Adrenal gland (tissue), 5 donors: ENCODE measurements at regions not wholly inside any gene's neighbourhood (a gene's known extent, or its start where the extent isn't known, plus 50 kb on each side); places are given as distances from the start of the nearest gene placed in this dataset.

ENCODE experiments used
- CTCF ChIP-seq, 6 experiments: fragments of 450-650 bp in 4 of 6; fragments of 200-600 bp in 2 of 6; sonication (generic) in 1 of 6; IDR thresholded peaks; 1 replicate in 5 of 6; 2 replicates in 1 of 6; pipeline versions ENCODE4 v1.5.1 to v1.8.0; 2016 to 2021; ENCODE audit warnings: antibody characterized with exemption in 6 of 6, mild to moderate bottlenecking in 2 of 6, moderate library complexity in 1 of 6
- POLR2A ChIP-seq, 2 donors: fragments of 450-650 bp; IDR thresholded peaks; one replicate each; pipeline ENCODE4 v1.6.1; 2017; ENCODE audit warnings: antibody characterized with exemption in 2 of 2, mild to moderate bottlenecking in 2 of 2, moderate library complexity in 1 of 2
- donor health status: DM: no; HTN: no; CAD: no.

DNA sequence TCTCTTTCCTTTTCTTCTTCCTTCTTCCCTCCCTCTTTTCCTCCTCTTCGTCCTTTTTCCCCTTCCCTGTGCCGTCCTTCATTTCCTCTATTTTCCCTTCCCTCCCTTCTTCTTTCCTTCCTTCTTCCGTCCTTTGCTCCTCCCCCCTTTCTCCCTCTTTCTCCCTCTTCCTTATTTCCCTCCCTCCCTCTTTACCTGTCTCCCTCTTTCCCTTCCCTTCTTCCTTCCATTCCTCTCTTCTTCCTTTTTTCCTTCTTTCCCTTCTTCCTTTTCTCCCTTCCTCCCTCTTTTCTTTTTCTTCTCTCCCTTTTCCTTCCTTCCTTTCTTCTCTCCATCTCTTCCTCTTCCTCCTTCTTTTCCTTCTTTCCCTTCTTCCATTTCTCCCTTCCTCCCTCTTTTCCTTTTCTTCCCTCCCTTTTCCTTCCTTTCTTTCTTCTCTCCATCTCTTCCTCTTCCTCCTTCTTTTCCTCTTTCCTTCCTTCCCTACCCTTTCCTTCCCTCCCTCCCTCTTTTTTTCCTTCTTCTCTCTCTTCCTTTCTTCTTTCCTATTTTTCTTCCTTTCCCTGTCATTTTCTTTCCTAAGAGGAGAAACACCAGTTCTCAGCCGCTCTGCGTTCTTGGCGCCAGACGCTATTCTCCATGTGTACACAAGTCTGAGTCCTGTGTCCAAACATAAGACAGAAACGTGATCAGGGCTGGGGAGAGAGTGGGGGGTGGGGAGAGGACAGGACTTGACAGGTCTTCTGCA lies 597.1 kb downstream of the MID1IP1 start:
- TF ChIP-seq CTCF (IDR thresholded peaks at IDR 0.05) (no peak), POLR2A (IDR thresholded peaks at IDR 0.05) (no peak)
